H1 (cell line): ENCODE measurements at regions not wholly inside any gene's neighbourhood (a gene's known extent, or its start where the extent isn't known, plus 50 kb on each side); places are given as distances from the start of the nearest gene placed in this dataset.

ENCODE experiments used
- CTCF ChIA-PET: fragments of 300-600 bp; sonication (Branson Sonifier 250); formaldehyde crosslinking; loops from one replicate; lab custom pipeline; 2021; ENCODE audit not compliant: partially characterized antibody; lab: Charles Lee
- POLR2A ChIA-PET: fragments of 300-600 bp; sonication (Branson Sonifier 250); formaldehyde crosslinking; loops from one replicate; lab custom pipeline; 2021; ENCODE audit warnings: inconsistent platforms; ENCODE audit not compliant: partially characterized antibody; lab: Charles Lee
- DNase-seq, 2 experiments: peaks; one replicate each; pipeline versions ENCODE4 v3.0.0 to v3.0.0-alpha.2; 2010 to 2022; ENCODE audit warnings: low spot score in 2 of 2, low read depth in 1 of 2, mixed read lengths in 1 of 2
- FAIRE-seq: peaks from 2 replicates; lab custom pipeline; 2011; peaks lifted over from hg19 to GRCh38; lab: Jason Lieb, UNC
- H2AFZ ChIP-seq: 2 replicates; pipeline ENCODE4 v1.8.1; 2012; ENCODE audit warnings: low read length, inconsistent platforms
- H2AK5ac ChIP-seq: 2 replicates; pipeline ENCODE4 v1.6.1; 2013; ENCODE audit warnings: low read depth, low read length
- H2BK120ac ChIP-seq: replicated peaks from 2 replicates; pipeline ENCODE3; 2013; ENCODE audit warnings: low read depth, low read length, inconsistent platforms
- H2BK12ac ChIP-seq: 2 replicates; pipeline ENCODE4 v1.6.1; 2013; ENCODE audit warnings: low read depth, low read length
- H2BK15ac ChIP-seq: 2 replicates; pipeline ENCODE4 v1.6.1; 2013; ENCODE audit warnings: low read length
- H2BK20ac ChIP-seq: 2 replicates; pipeline ENCODE4 v1.6.1; 2013; ENCODE audit warnings: low read length
- H2BK5ac ChIP-seq: 2 replicates; pipeline ENCODE4 v1.6.1; 2013; ENCODE audit warnings: low read depth, low read length
- H3K14ac ChIP-seq: 2 replicates; pipeline ENCODE4 v1.6.1; 2013; ENCODE audit warnings: inconsistent platforms; ENCODE audit not compliant: insufficient read length
- H3K18ac ChIP-seq: 2 replicates; pipeline ENCODE4 v1.6.1; 2013; ENCODE audit warnings: low read length; ENCODE audit errors: extremely low read depth
- H3K23ac ChIP-seq: 2 replicates; pipeline ENCODE4 v1.6.1; 2013; ENCODE audit warnings: inconsistent platforms; ENCODE audit not compliant: insufficient read length
- H3K23me2 ChIP-seq: 2 replicates; pipeline ENCODE4 v1.6.1; 2013; ENCODE audit warnings: low read depth, low read length
- H3K27ac ChIP-seq: 2 replicates; pipeline ENCODE4 v1.6.1; 2011; ENCODE audit warnings: low read depth, low read length, inconsistent platforms
- H3K27me3 ChIP-seq, 4 experiments: replicated peaks in 1 of 4; 1 replicate in 1 of 4; 2 replicates in 3 of 4; pipeline versions ENCODE4 v1.6.1 to v1.8.1; 2011 to 2013; ENCODE audit warnings: low read length in 3 of 4, mild to moderate bottlenecking in 3 of 4, inconsistent platforms in 2 of 4, mixed read lengths in 2 of 4, moderate library complexity in 1 of 4; ENCODE audit not compliant: control insufficient read depth in 3 of 4, insufficient read depth in 3 of 4; ENCODE audit errors: extremely low read depth in 1 of 4
- H3K36me3 ChIP-seq, 4 experiments: 2 replicates each; pipeline versions ENCODE4 v1.6.1 to v1.8.1; 2011 to 2013; ENCODE audit warnings: mild to moderate bottlenecking in 4 of 4, low read length in 3 of 4, moderate library complexity in 2 of 4, control low read depth in 1 of 4, inconsistent platforms in 1 of 4; ENCODE audit not compliant: insufficient read depth in 4 of 4, control insufficient read depth in 2 of 4
- H3K4ac ChIP-seq: replicated peaks from 2 replicates; pipeline ENCODE3; 2013; ENCODE audit warnings: low read length, low read depth, mixed read lengths, inconsistent platforms; ENCODE audit not compliant: insufficient read length
- H3K4me1 ChIP-seq, 4 experiments: replicated peaks in 1 of 4; 1 replicate in 1 of 4; 2 replicates in 3 of 4; pipeline versions ENCODE4 v1.6.1 to v1.8.1; 2011 to 2013; ENCODE audit warnings: low read length in 3 of 4, inconsistent platforms in 2 of 4, mixed read lengths in 1 of 4; ENCODE audit not compliant: insufficient read depth in 4 of 4, control insufficient read depth in 3 of 4
- H3K4me2 ChIP-seq, 2 experiments: 2 replicates each; pipeline versions ENCODE4 v1.6.1 to v1.8.1; 2011 to 2013; ENCODE audit warnings: low read depth in 2 of 2, low read length in 2 of 2, control low read depth in 1 of 2, inconsistent platforms in 1 of 2, mild to moderate bottlenecking in 1 of 2; ENCODE audit not compliant: insufficient read depth in 1 of 2
- H3K4me3 ChIP-seq, 4 experiments: fragments of 200-600, 300-600 bp in 1 of 4; sonication (generic), shearing (Covaris generic), sonication (Bioruptor Twin) in 1 of 4; 2 replicates each; pipeline versions ENCODE4 v1.5.1 to v1.8.1; 2011 to 2016; ENCODE audit warnings: low read length in 4 of 4, low read depth in 3 of 4, control low read depth in 2 of 4, inconsistent platforms in 2 of 4, mild to moderate bottlenecking in 2 of 4, mixed read lengths in 1 of 4, moderate library complexity in 1 of 4; ENCODE audit not compliant: insufficient read depth in 2 of 4; ENCODE audit errors: extremely low read depth in 1 of 4
- H3K56ac ChIP-seq: replicated peaks from 2 replicates; pipeline ENCODE3; 2013; ENCODE audit warnings: low read depth, mild to moderate bottlenecking, mixed read lengths, low read length, inconsistent platforms; ENCODE audit not compliant: insufficient read length
- H3K79me1 ChIP-seq: 2 replicates; pipeline ENCODE4 v1.6.1; 2013; ENCODE audit warnings: low read depth, low read length, control low read depth
- H3K79me2 ChIP-seq, 2 experiments: 2 replicates each; pipeline versions ENCODE4 v1.6.1 to v1.8.1; 2012 to 2013; ENCODE audit warnings: low read length in 2 of 2, mild to moderate bottlenecking in 2 of 2, inconsistent platforms in 1 of 2; ENCODE audit not compliant: insufficient read depth in 2 of 2, control insufficient read depth in 1 of 2
- H3K9ac ChIP-seq, 4 experiments: replicated peaks in 1 of 4; 1 replicate in 1 of 4; 2 replicates in 3 of 4; pipeline versions ENCODE4 v1.6.1 to v1.8.1; 2011 to 2013; ENCODE audit warnings: low read depth in 3 of 4, low read length in 3 of 4, control low read depth in 2 of 4, mild to moderate bottlenecking in 2 of 4, moderate library complexity in 2 of 4, inconsistent platforms in 1 of 4; ENCODE audit errors: extremely low read depth in 1 of 4
- H3K9me3 ChIP-seq, 2 experiments: 2 replicates each; pipeline versions ENCODE4 v1.6.1 to v1.8.1; 2012 to 2013; ENCODE audit warnings: mild to moderate bottlenecking in 2 of 2, moderate library complexity in 2 of 2, control low read depth in 1 of 2, inconsistent platforms in 1 of 2, low read depth in 1 of 2, low read length in 1 of 2, mixed read lengths in 1 of 2; ENCODE audit not compliant: insufficient read depth in 2 of 2
- H4K20me1 ChIP-seq, 2 experiments: replicated peaks in 1 of 2; 2 replicates each; pipeline versions ENCODE3 to v1.8.1; 2011 to 2013; ENCODE audit warnings: inconsistent platforms in 2 of 2, low read length in 2 of 2, mild to moderate bottlenecking in 1 of 2; ENCODE audit not compliant: insufficient read depth in 2 of 2, control insufficient read depth in 1 of 2
- H4K5ac ChIP-seq: 2 replicates; pipeline ENCODE4 v1.6.1; 2013; ENCODE audit warnings: low read length, low read depth, mixed read lengths, inconsistent platforms; ENCODE audit not compliant: insufficient read length
- H4K8ac ChIP-seq: 2 replicates; pipeline ENCODE4 v1.8.0; 2013; ENCODE audit warnings: mild to moderate bottlenecking, moderate library complexity, low read length, inconsistent platforms; ENCODE audit not compliant: insufficient read depth; ENCODE audit errors: extremely low read depth
- H4K91ac ChIP-seq: replicated peaks from 2 replicates; pipeline ENCODE3; 2013; ENCODE audit warnings: low read length, mixed read lengths, inconsistent platforms; ENCODE audit not compliant: insufficient read length
- KDM1A ChIP-seq: fragments of 200-600, 300-600 bp; sonication (generic); IDR thresholded peaks from 2 replicates; pipeline ENCODE4 v1.7.1; 2016; ENCODE audit warnings: mild to moderate bottlenecking, low read length, borderline replicate concordance
- RAD21 ChIP-seq, 2 experiments: IDR thresholded peaks in 1 of 2; conservative IDR thresholded peaks in 1 of 2; 2 replicates each; pipeline ENCODE4 v1.6.1; 2011; ENCODE audit warnings: low read depth in 2 of 2, low read length in 2 of 2, improper control_type of control experiment in 1 of 2, inconsistent platforms in 1 of 2, mild to moderate bottlenecking in 1 of 2, moderate library complexity in 1 of 2
- SRF ChIP-seq: IDR thresholded peaks from 2 replicates; pipeline ENCODE4 v1.6.1; 2011; ENCODE audit warnings: mild to moderate bottlenecking, low read depth, low read length, moderate library complexity
- USF2 ChIP-seq: IDR thresholded peaks from 2 replicates; pipeline ENCODE4 v1.6.1; 2011; ENCODE audit warnings: low read length, improper control_type of control experiment
- WGBS, 2 experiments: shearing (Covaris generic) in 1 of 2; methylation state at CpG; one replicate each; pipeline versions ENCODE4 v1.1.6 to v1.1.7; 2013 to 2015; ENCODE audit warnings: low lambda C conversion rate in 2 of 2, mixed read lengths in 2 of 2, inconsistent platforms in 1 of 2, low coverage in 1 of 2, missing lambda C conversion rate in 1 of 2; ENCODE audit not compliant: insufficient replicate concordance in 2 of 2, insufficient coverage in 1 of 2, insufficient read length in 1 of 2; ENCODE audit errors: extremely low coverage in 1 of 2, missing lambda C conversion rate in 1 of 2; 5-methylcytosine and 5-hydroxymethylcytosine counted together
- TF ChIP-seq, protein P1 (sequence below), 3 experiments: IDR thresholded peaks; 1 replicate in 2 of 3; 2 replicates in 1 of 3; pipeline versions ENCODE4 v1.5.1 to v1.6.1; 2011; ENCODE audit warnings: low read length in 3 of 3, mild to moderate bottlenecking in 3 of 3, inconsistent platforms in 2 of 3, low read depth in 1 of 3, moderate library complexity in 1 of 3; ENCODE audit not compliant: insufficient read depth in 1 of 3; ENCODE audit errors: control extremely low read depth in 1 of 3

DNA sequence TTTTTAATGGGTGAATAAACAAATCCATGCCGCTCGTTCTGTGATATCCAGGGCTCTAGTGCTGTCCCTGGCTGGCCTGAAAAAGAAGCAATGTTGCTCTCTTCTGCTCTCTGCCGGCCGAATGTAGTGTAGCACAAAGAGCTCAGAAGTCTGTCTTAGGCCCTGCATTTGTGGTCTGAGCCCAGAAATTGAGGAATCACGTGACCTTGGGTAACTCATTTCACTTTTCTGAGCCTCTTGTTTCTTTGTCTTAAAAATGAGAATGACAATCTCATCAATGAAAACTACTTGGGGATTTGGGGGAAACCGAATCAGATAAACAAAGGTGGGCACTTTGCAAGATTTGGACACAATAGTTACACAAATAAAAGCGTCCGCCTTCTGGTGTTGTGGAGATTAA lies 381.6 kb upstream of the ASIC2 start:
- no peaks in the 10 kb centered on the region for H3K79me1 ChIP-seq
- no peak overlapping the region for H3K23ac ChIP-seq
- H2BK12ac ChIP-seq, result no peak overlapping the region
- H2BK5ac ChIP-seq, result no peak overlapping the region
- no peaks in the 10 kb centered on the region for H3K23me2 ChIP-seq
- peak; percentile 92 for FAIRE-seq
- ChIA-PET POLR2A (no interaction called here), CTCF (interaction anchor here (0.5 to 6.7 kb wide), 34 partner anchors 10 to 636 kb away, joined by 3 to 58 read pairs (median 4); no protein-coding TSS in a partner anchor)
- H2BK20ac ChIP-seq, result no peak overlapping the region
- H3K18ac ChIP-seq, result no peak overlapping the region
- no peak overlapping the region for H2AK5ac ChIP-seq
- H3K79me2 ChIP-seq, result no peaks in the 10 kb centered on the region
- no peak overlapping the region for H2AFZ ChIP-seq
- no peaks in the 10 kb centered on the region for H3K27me3 ChIP-seq
- no peak overlapping the region for H3K56ac ChIP-seq
- no peak overlapping the region for H3K14ac ChIP-seq
- no peak overlapping the region for H4K5ac ChIP-seq
- H2BK120ac ChIP-seq, result no peak overlapping the region
- TF ChIP-seq KDM1A (no peak), SRF (no peak), RAD21 (IDR thresholded peaks at IDR 0.05 in 1 of 2, conservative IDR thresholded peaks at IDR 0.05 in 1 of 2; ENCODE audit: low read depth in 2 of 2, low read length in 2 of 2) (peak; percentile 70 to 73), USF2 (peak; percentile 79)
- TF ChIP-seq, protein P1, sequence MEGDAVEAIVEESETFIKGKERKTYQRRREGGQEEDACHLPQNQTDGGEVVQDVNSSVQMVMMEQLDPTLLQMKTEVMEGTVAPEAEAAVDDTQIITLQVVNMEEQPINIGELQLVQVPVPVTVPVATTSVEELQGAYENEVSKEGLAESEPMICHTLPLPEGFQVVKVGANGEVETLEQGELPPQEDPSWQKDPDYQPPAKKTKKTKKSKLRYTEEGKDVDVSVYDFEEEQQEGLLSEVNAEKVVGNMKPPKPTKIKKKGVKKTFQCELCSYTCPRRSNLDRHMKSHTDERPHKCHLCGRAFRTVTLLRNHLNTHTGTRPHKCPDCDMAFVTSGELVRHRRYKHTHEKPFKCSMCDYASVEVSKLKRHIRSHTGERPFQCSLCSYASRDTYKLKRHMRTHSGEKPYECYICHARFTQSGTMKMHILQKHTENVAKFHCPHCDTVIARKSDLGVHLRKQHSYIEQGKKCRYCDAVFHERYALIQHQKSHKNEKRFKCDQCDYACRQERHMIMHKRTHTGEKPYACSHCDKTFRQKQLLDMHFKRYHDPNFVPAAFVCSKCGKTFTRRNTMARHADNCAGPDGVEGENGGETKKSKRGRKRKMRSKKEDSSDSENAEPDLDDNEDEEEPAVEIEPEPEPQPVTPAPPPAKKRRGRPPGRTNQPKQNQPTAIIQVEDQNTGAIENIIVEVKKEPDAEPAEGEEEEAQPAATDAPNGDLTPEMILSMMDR (IDR thresholded peaks at IDR 0.05; ENCODE audit: control extremely low read depth in 1 of 3, insufficient read depth in 1 of 3, low read depth in 1 of 3, low read length in 3 of 3), result peak; percentile 48 to 78 (median 70)
- 49% methylated on average over 8 of the region's 8 CpGs; no CpG with 5 or more reads in 1 of the 2 experiments for WGBS, 2 experiments
- no peaks in the 10 kb centered on the region for H3K36me3 ChIP-seq
- no peak overlapping the region for H4K8ac ChIP-seq
- no peak overlapping the region for H2BK15ac ChIP-seq
- peak; percentile 17 to 85 for DNase-seq
- H3K4me2 ChIP-seq, result no peak overlapping the region
- no peak overlapping the region for H4K91ac ChIP-seq
- no peak overlapping the region for H3K4ac ChIP-seq
- no peak overlapping the region for H3K27ac ChIP-seq
- no peaks in the 10 kb centered on the region for H4K20me1 ChIP-seq
- H3K4me1 ChIP-seq, result no peaks in the 10 kb centered on the region
- no peaks in the 10 kb centered on the region for H3K9me3 ChIP-seq
- no peak overlapping the region for H3K4me3 ChIP-seq
- H3K9ac ChIP-seq, result no peak overlapping the region
